Posterior vena cava (tissue), 2 donors: ENCODE measurements at regions not wholly inside any gene's neighbourhood (a gene's known extent, or its start where the extent isn't known, plus 50 kb on each side); places are given as distances from the start of the nearest gene placed in this dataset.
"Not testable (repeated sequence)": the region's sequence is repeated elsewhere in the genome, so short reads cannot be mapped to it uniquely, and the experiment has no call there.

Source experiments
- DNase-seq: peaks from one replicate; pipeline ENCODE4 v3.0.0-alpha.2; 2020; ENCODE audit warnings: low spot score
- intact Hi-C, 2 donors: fragments of 100-400 bp; cut with DNase I; formaldehyde crosslinking; loops; one replicate each; pipeline versions ENCODE4 v1.14.1 to v1.14.2; 2022 to 2023
- donor health status: DM: yes; HTN: yes; CAD: no.
- donor health status: DM: yes; HTN: yes; CAD: no.

GRCh38 chr10:44154956-44155355 lies 229.9 kb downstream of the CXCL12 start:
- intact Hi-C loops, result no loop called here

GRCh38 chr10:44153918-44154670 lies 230.8 kb downstream of the CXCL12 start:
- intact Hi-C loops, result no loop called here
- no peak for DNase-seq

More at GRCh38 chr10:44154956-44155355, 229.9 kb downstream of the CXCL12 start:
- no peak for DNase-seq

GRCh38 chr10:44143556-44143955 lies 241.3 kb downstream of the CXCL12 start:
- DNase-seq, result no peak
- intact Hi-C loops, result no loop called here

GRCh38 chr10:44132361-44133289 lies 252.3 kb downstream of the CXCL12 start:
- intact Hi-C loops, result no loop called here
- peak; percentile 77 for DNase-seq

- intact Hi-C loops, result no loop called here
- no peak for DNase-seq
These were observed 258.6 kb downstream of the CXCL12 start for GRCh38 chr10:44126291-44126717.

- no peak for DNase-seq
- intact Hi-C loops, result no loop called here
These were observed 259.0 kb downstream of the CXCL12 start for GRCh38 chr10:44125879-44126278.

- intact Hi-C loops, result no loop called here
These were observed 266.4 kb downstream of the CXCL12 start for GRCh38 chr10:44118500-44118899.

GRCh38 chr10:44116474-44116873 lies 268.4 kb downstream of the CXCL12 start:
- intact Hi-C loops, result no loop called here
- DNase-seq, result no peak

More at GRCh38 chr10:44118500-44118899, 266.4 kb downstream of the CXCL12 start:
- DNase-seq, result no peak

- intact Hi-C loops, result no loop called here
- no peak for DNase-seq
These were observed 269.4 kb downstream of the CXCL12 start for GRCh38 chr10:44115516-44115915.

GRCh38 chr10:44114441-44114840 lies 270.5 kb downstream of the CXCL12 start:
- intact Hi-C loops, result no loop called here
- DNase-seq, result no peak

- intact Hi-C loops, DNase-seq: not testable (repeated sequence)
These were observed 272.6 kb downstream of the CXCL12 start for GRCh38 chr10:44112280-44112679.

GRCh38 chr10:44105696-44106095 lies 279.2 kb downstream of the CXCL12 start:
- DNase-seq, result no peak

GRCh38 chr10:44102726-44103255 lies 282.1 kb downstream of the CXCL12 start:
- intact Hi-C loops, result no loop called here
- no peak for DNase-seq

More at GRCh38 chr10:44105696-44106095, 279.2 kb downstream of the CXCL12 start:
- intact Hi-C loops, result no loop called here

GRCh38 chr10:44101082-44101481 lies 283.8 kb downstream of the CXCL12 start:
- intact Hi-C loops, result no loop called here
- DNase-seq, result no peak

- DNase-seq, result no peak
- intact Hi-C loops, result no loop called here
These were observed 285.4 kb downstream of the CXCL12 start for GRCh38 chr10:44099511-44099910.

- not testable (repeated sequence) for DNase-seq
These were observed 288.7 kb downstream of the CXCL12 start for GRCh38 chr10:44096217-44096616.

GRCh38 chr10:44089671-44090070 lies 295.2 kb downstream of the CXCL12 start:
- intact Hi-C loops, result no loop called here
- no peak for DNase-seq

More at GRCh38 chr10:44096217-44096616, 288.7 kb downstream of the CXCL12 start:
- intact Hi-C loops, result not testable (repeated sequence)

- no peak for DNase-seq
- intact Hi-C loops, result no loop called here
These were observed 297.5 kb downstream of the CXCL12 start for GRCh38 chr10:44087403-44087802.

GRCh38 chr10:44083719-44084400 lies 301.0 kb downstream of the CXCL12 start:
- intact Hi-C loops, result no loop called here
- no peak for DNase-seq
